Hindlimb muscle (tissue), 1 donor: ENCODE measurements at regions not wholly inside any gene's neighbourhood (a gene's known extent, or its start where the extent isn't known, plus 50 kb on each side); places are given as distances from the start of the nearest gene placed in this dataset.
"Not testable (repeated sequence)": the region's sequence is repeated elsewhere in the genome, so short reads cannot be mapped to it uniquely, and the experiment has no call there.

Experiments used
- DNase-seq: peaks from one replicate; pipeline ENCODE4 v3.0.0-alpha.2; 2013

DNA sequence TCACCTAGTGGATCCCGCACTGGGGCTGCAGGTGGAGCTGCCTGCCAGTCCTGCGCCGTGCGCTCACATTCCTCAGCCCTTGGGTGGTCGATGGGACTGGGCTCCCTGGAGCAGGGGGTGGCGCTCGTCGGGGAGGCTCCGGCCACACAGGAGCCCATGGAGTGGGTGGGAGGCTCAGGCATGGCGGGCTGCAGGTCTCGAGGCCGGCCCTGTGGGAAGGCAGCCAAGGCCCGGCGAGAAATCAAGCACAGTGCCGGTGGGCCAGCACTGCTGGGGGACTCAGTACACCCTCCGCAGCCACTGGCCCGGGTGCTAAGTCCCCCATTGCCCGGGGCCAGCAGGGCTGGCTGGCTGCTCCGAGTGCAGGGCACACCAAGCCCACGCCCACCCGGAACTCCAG, 1708.6 kb downstream of the OLFM4 start:
- not testable (repeated sequence) for DNase-seq

GRCh38 chr13:54742984-54743383, 1714.4 kb downstream of the OLFM4 start:
- DNase-seq = no peak

DNA sequence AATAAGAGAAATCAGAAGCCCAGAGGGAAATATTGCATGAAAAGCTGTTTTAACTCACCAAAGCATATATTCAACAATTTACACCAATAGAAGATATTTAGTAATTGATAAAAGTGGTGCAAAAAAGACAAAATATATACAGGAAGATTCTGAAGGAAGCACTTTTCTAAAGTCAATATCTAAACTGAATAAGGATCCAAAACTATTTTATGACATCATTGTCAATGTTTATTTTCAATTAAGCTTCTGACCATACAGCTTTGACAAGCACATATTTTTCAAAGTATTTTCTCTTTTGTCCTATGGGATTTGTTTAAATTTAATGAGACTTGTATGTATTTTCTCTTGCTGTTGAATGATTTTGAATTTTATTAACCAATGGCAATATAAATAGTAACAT, 1716.1 kb downstream of the OLFM4 start:
- DNase-seq = no peak

GRCh38 chr13:54750521-54750920, 1721.9 kb downstream of the OLFM4 start:
- no peak for DNase-seq

DNA sequence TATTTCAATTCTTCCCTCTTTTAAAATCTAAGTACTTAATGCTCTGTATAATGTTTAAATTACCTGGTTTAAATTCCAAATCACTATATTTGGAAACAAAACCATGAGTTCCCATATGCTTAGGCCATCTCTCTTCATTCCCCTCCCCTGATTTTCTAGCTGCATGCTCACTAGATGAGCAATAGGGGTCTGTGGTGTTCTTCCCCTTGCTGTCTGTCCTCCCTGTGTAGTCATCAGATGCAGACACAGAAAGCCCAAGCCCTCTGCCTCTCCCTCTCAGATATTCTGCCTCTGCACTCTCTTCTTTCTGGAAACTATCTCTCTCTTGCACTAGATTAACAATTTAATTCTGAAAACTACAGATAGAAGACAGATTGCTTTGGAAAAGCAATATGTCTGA, 1730.2 kb downstream of the OLFM4 start:
- no peak for DNase-seq

DNA sequence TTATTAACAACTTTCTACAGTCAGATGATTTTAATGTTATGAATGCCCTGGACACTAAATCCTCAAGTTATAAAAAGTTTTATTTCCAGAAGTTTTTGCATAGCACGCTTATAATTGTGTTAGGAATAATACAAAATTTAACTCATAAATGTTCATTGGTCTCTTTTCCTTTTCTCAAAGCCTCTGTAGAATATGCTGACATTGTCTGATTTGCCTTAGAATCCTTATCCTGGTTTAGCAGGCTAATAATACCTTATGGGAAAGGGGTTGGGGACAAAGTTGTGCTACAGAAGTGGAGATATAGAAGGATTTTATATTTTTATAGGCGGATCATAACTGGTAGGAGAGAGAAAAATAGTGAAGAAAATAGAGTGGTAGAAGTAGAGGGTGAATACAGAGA, 1739.6 kb downstream of the OLFM4 start:
- DNase-seq = no peak

GRCh38 chr13:54775501-54776191, 1747.0 kb downstream of the OLFM4 start:
- no peak for DNase-seq

DNA sequence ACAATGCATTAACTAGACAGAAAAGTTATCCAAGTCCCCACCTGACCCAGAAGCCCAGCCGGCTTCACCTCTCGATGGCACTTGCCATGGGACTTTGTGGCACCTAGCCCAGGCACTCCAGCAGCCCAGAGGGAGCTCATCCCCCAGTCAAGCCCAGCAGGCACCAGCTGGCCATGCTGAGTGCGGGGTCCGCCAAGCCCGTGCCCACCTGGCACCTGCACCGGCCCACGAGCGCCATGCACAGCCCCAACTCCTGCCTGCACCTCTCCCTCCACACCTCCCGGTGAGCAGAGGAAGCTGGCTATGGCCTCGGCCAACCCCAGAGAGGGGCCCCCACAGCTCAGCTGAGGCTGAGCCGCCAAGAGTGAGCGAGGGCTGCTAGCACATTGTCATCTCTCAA, 1759.1 kb downstream of the OLFM4 start:
- no peak for DNase-seq

DNA sequence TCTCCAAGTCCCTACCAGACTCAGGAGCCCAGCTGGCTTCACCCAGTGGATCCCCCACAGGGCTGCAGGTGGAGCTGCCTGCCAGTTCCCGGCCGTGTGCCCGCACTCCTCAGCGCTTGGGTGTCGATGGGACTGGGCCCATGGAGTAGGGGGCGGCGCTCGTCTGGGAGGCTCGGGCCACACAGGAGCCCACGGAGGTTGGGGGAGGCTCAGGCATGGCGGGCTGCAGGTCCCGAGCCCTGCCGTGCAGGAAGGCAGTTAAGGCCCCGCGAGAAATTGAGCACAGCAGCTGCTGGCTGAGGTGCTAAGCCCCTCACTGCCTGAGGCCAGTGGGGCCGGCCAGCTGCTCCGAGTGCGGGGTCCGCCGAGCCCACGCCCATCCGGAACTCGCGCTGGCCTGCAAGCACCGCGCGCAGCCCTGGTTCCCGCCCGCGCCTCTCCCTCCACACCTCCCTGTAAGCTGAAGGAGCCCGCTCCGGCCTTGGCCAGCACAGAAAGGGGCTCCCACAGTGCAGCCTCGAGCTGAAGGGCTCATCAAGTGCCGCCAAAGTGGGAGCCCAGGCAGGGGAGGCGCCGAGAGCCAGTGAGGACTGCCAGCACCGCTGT, 1771.1 kb downstream of the OLFM4 start:
- DNase-seq = no peak

DNA sequence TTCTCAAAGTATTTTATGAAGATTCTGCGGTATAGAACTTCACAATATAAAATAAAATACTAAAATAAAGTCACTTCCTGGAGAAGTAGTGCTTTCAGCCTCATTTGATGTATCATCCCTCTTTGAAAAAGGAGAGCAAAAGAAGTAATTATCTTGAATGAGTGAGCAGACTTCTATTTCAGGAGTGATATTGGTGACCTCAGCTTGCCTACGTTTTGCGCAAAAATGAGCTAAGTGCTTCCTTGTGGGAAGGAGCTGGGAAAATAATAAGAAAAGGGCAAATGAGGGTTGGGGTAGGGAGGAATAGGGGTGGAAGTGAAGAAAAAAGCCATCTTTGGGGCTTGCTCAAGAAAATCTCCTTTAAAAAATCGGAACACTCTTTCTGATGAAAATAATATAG, 1773.6 kb downstream of the OLFM4 start:
- no peak for DNase-seq

DNA sequence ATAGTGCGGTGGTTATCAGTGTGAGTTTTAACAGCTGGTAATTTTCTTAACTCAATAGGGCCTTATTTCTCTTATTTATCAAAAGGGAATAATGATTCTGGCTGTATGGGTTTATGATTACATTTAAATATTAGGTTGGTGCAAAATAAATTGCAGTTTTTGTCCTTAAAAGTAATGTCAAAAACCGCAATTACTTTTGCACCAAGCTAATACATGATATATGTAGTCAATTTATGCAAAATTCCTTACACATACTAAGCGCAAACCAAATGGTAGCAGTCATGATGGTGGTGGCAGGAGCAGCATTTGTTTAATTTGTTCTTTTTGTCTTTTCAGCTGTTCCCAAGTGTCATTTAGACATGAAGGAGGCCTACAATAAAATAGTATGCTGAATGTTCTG, 1777.1 kb downstream of the OLFM4 start:
- no peak for DNase-seq

DNA sequence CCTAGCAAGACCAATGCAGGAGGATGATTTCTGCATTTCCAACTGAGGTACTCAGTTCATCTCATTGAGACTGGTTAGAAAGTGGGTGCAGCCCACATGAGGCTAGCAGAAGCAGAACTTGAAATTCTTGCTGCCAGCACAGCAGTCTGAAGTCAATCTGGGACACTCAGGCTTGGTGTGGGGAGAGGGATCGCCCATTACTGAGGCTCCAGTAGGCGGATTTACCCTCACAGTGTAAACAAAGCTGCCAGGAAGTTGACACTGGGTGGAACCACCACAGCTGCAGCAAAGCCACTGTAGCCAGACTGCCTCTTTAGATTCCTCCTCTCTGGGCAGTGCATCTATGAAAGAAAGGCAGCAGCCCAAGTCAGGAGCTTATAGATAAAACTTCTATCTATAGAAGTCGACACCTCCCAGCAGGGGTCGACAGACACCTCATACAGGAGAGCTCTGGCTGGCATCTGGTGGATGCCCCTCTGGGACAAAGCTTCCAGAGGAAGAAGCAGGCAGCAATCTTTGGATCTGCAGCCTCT, 1793.4 kb downstream of the OLFM4 start:
- DNase-seq = not testable (repeated sequence)

- DNase-seq = not testable (repeated sequence)
Measured at GRCh38 chr13:54829391-54830068, 1800.9 kb downstream of the OLFM4 start.

DNA sequence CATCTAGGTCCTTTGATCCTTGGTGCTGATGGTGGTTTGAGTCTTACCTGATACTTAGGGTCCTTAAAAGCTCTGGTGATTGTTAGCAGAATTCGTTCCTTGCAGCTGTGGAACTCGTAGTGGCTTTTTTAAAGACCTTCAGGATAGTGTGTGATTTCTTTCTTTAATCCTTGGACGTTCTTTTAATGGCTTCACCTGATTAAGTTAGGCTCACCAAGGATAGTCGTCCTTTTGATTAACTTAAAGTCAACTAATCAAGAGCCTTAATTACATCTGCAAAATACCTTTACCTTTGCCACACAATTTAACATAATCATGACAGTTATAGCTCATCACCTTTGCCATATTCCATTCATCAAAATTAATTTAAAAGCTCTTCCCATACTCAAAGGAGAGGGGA, 1807.7 kb downstream of the OLFM4 start:
- no peak for DNase-seq

DNA sequence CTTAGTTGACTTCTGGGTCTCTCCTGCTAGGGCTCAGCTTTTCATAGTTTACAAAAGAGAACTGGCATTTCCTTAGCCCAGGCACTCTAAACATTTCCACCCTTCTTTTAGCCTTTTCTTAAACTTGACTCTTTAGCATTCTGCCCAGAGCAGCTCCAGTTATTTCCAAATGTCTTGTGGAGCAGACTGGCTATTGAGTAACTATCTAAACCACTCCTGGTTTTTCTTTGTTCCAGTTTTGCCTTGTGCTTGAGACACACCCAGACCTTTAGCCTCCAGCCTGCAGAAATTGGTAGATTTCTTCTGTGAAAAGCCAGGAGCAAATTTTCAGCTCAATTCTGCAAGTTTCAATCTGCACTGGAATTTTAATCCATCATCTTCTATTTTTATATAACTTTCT, 1813.1 kb downstream of the OLFM4 start:
- no peak for DNase-seq

DNA sequence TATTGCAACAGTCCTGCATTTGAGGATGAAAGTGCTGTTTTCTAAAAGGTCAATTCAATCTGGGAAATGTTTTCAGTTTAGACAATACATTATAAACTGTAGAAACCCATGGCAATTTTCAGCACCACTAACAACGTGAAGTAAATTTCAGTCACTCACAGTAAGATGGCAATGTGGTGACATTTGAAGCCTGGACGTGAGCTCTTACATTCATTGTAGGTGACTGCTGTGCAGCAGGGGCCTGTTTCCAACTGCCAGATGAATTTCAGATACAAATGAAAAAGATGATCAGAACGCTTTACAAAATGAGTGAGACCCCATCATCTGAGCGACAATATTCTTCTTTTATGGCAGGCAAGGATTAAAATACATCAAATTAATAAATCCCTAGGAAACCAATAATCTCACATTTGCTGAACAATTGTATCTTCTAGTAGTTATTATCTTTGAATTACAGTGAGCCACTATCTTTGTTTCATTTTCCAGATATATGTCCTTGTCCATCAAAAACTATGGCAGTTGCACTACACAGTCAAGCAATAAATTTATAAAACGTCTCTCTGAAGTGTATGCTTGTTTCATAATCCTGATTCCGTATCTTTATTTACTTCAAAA, 1816.8 kb downstream of the OLFM4 start:
- DNase-seq = no peak

- DNase-seq = no peak
Measured at GRCh38 chr13:54852831-54853230, 1824.2 kb downstream of the OLFM4 start.

- DNase-seq = no peak
Measured at GRCh38 chr13:54859827-54860226, 1831.2 kb downstream of the OLFM4 start.

DNA sequence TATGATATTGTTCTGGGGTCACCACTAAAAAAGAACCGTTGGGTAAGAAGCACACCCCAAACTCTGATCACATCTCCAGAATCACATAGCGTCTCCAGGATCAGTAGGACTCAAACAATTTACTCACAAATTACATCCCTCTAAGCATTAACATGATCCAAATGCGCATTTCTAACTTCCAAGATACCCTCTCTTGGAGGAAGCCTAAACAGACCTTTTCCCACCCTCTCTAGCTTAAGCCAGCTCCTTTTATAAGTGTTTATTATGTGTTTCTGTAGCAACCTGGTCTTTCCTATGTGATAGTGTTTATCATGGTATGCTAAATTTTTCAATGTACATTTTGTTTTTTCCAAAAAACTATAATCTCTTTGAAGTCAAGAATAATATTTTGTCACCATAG, 1846.5 kb downstream of the OLFM4 start:
- DNase-seq = no peak

- no peak for DNase-seq
Measured at GRCh38 chr13:54879036-54879435, 1850.4 kb downstream of the OLFM4 start.

GRCh38 chr13:54884682-54885081, 1856.1 kb downstream of the OLFM4 start:
- no peak for DNase-seq

DNA sequence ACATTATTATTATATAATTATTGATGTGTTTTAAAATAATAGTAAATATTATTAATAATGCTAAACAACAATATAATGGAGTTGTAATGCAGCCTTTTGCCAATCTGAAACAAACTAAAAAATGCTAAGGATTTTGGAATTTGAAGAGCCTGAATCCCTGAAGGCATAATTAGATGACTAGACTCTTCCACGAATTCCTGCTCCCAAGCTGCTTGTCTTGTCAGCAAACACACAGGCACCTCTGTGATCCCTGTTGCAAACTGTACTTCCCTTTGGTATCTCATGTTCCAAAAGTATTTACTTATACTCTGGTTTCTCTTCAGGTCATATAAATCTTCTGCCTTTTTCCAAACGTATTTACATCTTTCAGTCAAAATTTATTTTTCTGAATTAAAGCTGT, 1862.4 kb downstream of the OLFM4 start:
- no peak for DNase-seq

DNA sequence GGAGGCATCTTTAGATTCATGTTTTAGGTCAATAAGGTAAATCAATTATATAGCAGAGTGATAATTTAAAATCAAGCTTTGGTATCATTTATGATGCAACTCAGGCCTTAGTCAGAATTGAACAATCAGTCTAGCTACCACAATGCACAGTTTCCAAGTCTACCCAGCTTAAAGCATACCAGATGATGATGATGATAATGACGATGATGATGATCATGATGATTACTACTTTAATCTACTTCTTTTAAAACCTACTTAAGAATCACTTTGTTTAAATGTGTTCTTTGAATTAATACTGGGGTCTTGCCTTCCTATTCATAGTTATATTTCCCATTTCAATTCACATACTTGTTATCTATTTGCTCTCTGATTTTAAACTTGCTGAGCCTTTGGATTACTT, 1872.7 kb downstream of the OLFM4 start:
- DNase-seq = no peak
